HepG2 (cell line): ENCODE measurements at regions not wholly inside any gene's neighbourhood (a gene's known extent, or its start where the extent isn't known, plus 50 kb on each side); places are given as distances from the start of the nearest gene placed in this dataset.

Experiments used
- TBX2 ChIP-seq: sonication (generic); formaldehyde crosslinking; IDR thresholded peaks from 2 replicates; pipeline ENCODE4 v1.5.0; 2020; ENCODE audit warnings: missing genetic modification reagents, mild to moderate bottlenecking, borderline replicate concordance
- ZMAT3 ChIP-seq: sonication (generic); formaldehyde crosslinking; conservative IDR thresholded peaks from 2 replicates; pipeline ENCODE4 v1.7.0; 2021; ENCODE audit warnings: missing genetic modification reagents
- ZNF577 ChIP-seq: sonication (generic); formaldehyde crosslinking; IDR thresholded peaks from 2 replicates; pipeline ENCODE4 v1.4.0; 2020; ENCODE audit warnings: mild to moderate bottlenecking, low read depth, missing genetic modification reagents, borderline replicate concordance
- ZNF644 ChIP-seq: IDR thresholded peaks from 2 replicates; pipeline ENCODE4 v1.6.1; 2016; ENCODE audit warnings: low read depth
- ZNF660 ChIP-seq: sonication (generic); formaldehyde crosslinking; IDR thresholded peaks from 2 replicates; pipeline ENCODE4 v1.5.1; 2020; ENCODE audit warnings: mild to moderate bottlenecking, low read depth, missing genetic modification reagents, borderline replicate concordance
- ZNF670 ChIP-seq: sonication (generic); formaldehyde crosslinking; IDR thresholded peaks from 2 replicates; pipeline ENCODE4 v1.8.0; 2022; ENCODE audit warnings: mild to moderate bottlenecking, missing genetic modification reagents, borderline replicate concordance
- ZNF749 ChIP-seq: sonication (generic); formaldehyde crosslinking; IDR thresholded peaks from 2 replicates; pipeline ENCODE4 v1.8.0; 2022; ENCODE audit warnings: mild to moderate bottlenecking, missing genetic modification reagents, moderate library complexity, borderline replicate concordance
- TF ChIP-seq, protein P1 (sequence below): sonication (generic); formaldehyde crosslinking; IDR thresholded peaks from 2 replicates; pipeline ENCODE4 v1.4.0; 2020; ENCODE audit warnings: mild to moderate bottlenecking, missing genetic modification reagents

DNA sequence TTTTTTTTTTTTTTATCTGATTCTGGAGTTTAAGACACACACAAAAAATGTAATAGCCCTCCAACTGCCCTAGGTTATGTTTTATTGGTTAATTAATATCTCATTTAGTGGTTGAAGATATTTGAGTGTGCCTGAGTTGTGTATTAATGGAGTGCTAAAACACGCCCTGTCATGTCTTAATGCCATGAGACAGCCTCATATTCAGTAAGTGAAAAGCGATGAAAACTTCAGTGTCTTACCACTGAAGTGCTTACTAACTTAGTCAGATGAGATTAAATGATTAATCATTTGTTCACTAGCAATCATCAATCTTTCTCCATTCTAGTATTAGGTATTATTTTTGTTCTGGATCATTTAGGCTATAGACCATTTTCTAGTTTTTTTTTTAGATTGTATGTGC is 544.7 kb upstream of the ROBO2 start (continued):
- TF ChIP-seq, protein P1, sequence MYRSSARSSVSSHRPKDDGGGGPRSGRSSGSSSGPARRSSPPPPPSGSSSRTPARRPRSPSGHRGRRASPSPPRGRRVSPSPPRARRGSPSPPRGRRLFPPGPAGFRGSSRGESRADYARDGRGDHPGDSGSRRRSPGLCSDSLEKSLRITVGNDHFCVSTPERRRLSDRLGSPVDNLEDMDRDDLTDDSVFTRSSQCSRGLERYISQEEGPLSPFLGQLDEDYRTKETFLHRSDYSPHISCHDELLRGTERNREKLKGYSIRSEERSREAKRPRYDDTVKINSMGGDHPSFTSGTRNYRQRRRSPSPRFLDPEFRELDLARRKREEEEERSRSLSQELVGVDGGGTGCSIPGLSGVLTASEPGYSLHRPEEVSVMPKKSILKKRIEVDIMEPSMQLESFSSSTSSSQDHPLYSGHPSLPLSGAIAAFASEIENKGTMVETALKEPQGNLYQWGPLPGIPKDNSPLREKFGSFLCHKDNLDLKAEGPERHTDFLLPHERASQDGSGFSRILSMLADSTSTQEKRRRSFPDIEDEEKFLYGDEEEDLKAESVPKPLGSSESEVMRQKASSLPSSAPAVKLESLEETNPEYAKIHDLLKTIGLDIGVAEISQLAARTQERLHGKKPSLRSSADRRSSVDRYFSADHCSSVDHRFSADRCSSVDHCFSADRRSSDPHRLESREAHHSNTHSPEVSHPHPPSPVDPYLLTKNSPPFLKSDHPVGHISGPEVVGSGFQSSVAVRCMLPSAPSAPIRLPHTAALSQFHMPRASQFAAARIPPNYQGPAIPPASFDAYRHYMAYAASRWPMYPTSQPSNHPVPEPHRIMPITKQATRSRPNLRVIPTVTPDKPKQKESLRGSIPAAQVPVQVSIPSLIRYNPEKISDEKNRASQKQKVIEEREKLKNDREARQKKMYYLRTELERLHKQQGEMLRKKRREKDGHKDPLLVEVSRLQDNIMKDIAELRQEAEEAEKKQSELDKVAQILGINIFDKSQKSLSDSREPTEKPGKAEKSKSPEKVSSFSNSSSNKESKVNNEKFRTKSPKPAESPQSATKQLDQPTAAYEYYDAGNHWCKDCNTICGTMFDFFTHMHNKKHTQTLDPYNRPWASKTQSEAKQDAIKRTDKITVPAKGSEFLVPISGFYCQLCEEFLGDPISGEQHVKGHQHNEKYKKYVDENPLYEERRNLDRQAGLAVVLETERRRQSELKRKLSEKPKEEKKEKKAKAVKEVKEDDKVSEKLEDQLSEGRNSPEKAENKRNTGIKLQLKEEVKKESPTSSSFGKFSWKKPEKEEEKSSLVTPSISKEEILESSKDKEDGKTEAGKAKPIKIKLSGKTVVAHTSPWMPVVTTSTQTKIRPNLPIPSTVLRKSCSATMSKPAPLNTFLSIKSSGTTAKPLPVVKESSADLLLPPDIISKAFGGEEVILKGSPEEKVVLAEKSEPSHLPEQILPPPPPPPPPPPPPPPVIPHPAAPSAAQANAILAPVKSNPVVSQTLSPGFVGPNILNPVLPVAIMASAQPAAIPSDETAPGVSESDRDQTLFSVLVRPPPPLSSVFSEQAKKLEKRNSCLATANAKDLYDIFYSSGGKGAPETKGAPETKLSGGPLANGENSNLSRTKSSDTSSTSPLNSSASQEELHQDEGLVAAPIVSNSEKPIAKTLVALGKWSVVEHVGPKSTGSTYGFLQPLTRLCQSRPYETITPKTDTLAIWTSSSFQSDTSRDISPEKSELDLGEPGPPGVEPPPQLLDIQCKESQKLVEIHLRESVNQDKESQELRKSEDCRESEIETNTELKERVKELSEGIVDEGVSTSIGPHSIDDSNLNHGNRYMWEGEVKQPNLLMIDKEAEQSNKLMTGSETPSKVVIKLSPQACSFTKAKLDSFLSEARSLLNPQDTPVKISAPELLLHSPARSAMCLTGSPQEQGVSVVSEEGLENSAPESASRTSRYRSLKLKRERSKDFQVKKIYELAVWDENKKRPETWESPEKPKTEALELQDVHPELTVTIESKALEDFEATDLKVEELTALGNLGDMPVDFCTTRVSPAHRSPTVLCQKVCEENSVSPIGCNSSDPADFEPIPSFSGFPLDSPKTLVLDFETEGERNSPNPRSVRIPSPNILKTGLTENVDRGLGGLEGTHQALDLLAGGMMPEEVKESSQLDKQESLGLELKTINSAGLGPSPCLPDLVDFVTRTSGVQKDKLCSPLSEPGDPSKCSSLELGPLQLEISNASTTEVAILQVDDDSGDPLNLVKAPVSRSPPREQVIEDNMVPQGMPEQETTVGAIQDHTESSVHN (CRISPR knock-in tag): no peak
- TF ChIP-seq ZNF644 (CRISPR knock-in tag) (no peak), ZMAT3 (CRISPR knock-in tag) (no peak), TBX2 (CRISPR knock-in tag) (no peak), ZNF577 (no peak), ZNF670 (no peak), ZNF660 (CRISPR knock-in tag) (no peak), ZNF749 (no peak)
